GM12874 (cell line): ENCODE measurements at regions not wholly inside any gene's neighbourhood (a gene's known extent, or its start where the extent isn't known, plus 50 kb on each side); places are given as distances from the start of the nearest gene placed in this dataset.

ENCODE experiments used
- CTCF ChIP-seq: IDR thresholded peaks from 2 replicates; pipeline ENCODE4 v1.5.1; 2011; ENCODE audit warnings: low read depth, mild to moderate bottlenecking, control low read depth, low read length, moderate library complexity; ENCODE audit not compliant: insufficient read depth

DNA sequence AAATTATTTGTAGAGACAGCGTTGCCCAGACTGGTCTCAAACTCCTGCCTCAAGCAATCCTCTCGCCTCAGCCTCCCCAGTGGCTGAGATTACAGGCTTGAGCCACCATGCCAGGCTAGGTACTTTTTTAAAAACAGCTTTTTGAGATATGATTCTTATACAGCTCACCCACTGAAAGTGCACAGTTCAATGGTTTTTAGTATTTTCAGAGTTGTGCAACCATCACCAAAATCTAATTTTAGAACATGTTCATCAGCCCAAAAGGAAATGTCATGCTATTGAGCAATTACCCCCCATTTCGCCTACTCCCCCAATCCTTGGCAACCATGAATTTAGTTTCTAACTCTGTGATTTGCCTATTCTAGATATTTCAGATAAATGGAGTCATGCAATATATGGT is 73.7 kb downstream of the EVX1 start:
- no peak for TF ChIP-seq CTCF

DNA sequence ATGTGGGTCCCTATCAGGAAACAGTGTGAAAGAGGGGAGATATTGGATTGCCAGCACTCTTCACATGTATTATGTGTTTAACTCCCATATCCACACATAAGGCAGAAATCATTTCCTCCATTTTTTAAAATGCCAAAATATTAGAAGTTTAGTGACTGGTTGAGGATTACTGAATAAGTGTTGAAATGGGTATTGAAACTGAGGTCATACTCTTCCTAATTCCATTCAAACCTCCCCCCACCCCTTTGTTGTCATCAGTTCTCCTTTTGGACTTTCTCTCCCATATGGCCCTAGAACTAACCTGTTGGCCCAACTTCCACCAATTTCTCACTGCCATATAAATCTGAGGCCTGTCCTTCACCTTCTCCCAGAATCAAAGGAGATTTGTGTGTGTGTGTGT is 81.6 kb downstream of the EVX1 start:
- no peak for TF ChIP-seq CTCF

DNA sequence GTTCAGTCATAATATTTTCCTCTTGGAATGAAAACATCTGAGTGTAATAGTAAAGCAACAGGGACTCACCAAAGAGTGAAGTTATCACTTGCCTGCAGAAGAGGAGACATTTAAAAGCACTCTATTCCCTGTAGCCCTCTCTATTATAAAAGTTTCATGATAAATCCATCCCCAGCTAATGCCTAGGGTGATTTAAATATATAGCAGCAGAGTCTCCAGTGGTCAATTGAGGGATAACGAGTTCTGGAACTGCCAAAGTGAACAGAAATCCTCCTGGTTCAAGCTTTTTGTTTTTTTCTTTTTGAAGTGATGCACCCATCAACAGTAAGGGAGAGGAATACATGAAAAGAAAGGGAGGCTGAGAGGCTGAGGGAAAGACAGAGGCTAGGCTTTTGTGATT is 87.3 kb downstream of the EVX1 start:
- no peak for TF ChIP-seq CTCF

DNA sequence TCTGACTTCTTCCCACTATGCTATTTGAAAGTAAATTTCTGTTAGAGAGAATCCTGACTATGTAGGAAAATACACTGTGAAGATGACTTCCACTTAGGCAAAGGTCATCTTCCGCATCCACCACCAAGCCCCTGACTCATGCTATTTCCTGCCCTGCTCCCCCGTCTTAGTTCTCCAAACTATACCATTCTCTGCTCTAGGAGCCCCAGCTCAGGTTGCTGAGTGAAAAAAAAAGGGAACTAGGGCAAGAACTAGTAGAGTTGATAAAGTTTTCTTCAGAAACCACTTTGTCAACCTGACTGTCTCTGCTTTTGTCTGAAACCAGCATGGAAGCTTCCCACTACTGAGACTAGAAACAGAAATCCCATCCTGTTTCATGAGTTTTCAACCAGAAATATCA is 96.9 kb downstream of the EVX1 start:
- no peak for TF ChIP-seq CTCF

DNA sequence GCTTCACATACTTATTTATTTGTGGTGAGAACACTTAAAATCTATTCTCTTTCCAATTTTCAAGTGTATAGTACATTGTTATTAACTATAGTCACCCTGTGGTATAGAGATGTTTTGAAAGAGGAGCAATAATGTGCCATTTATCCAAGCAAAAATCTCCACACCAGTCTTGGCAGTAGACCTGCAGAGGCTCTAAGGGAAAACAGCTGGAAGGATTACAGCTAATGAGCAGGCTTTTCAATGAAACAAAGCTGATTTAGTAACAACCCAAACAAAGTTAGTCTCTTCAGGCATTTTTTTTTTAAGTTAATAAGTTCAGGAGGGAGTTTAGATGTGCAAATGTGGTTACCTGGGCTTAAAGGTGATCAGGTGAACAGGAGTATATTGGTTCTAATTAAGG is 101.9 kb downstream of the EVX1 start:
- TF ChIP-seq CTCF = no peak

- no peak for TF ChIP-seq CTCF
Measured at GRCh38 chr7:27345164-27345887, 102.7 kb downstream of the EVX1 start.

- TF ChIP-seq CTCF = no peak
Measured at GRCh38 chr7:27345997-27346396, 103.4 kb downstream of the EVX1 start.
